ENCODE measurements at regions not wholly inside any gene's neighbourhood (a gene's known extent, or its start where the extent isn't known, plus 50 kb on each side); places are given as distances from the start of the nearest gene placed in this dataset.

GRCh38 chr15:81865850-81866537 lies 179.8 kb downstream of the MEX3B start:
- peaks cover 13% of the 10 kb centered on the region for H3K36me3 Mint-ChIP-seq
- ChIA-PET POLR2A (no interaction called here), CTCF (interaction anchor here (0.6 kb wide), 1 partner anchor 193 kb away, joined by 3 read pairs; no protein-coding TSS in a partner anchor)
- no peak overlapping the region for H3K4me3 Mint-ChIP-seq
- ATAC-seq (no peak), DNase-seq (ENCODE audit: low spot score) (no peak)
- TF ChIP-seq FOXP4 (CRISPR knock-in tag; IDR thresholded peaks at IDR 0.05) (no peak), FOXP1 (CRISPR knock-in tag; IDR thresholded peaks at IDR 0.05; ENCODE audit: borderline replicate concordance) (no peak), ZNF138 (CRISPR knock-in tag; conservative IDR thresholded peaks at IDR 0.05) (no peak), ZNF416 (CRISPR knock-in tag; IDR thresholded peaks at IDR 0.05) (no peak)
- H3K27ac Mint-ChIP-seq, result no peak overlapping the region
- 0 out of 2 replicates have a peak, but pooled peaks cover 7% of the 10 kb centered on the region for H3K9me3 Mint-ChIP-seq
- no peaks in the 10 kb centered on the region for H3K27me3 Mint-ChIP-seq (ENCODE audit: low read depth)
- peaks cover 20% of the 10 kb centered on the region for H3K4me1 Mint-ChIP-seq

DNA sequence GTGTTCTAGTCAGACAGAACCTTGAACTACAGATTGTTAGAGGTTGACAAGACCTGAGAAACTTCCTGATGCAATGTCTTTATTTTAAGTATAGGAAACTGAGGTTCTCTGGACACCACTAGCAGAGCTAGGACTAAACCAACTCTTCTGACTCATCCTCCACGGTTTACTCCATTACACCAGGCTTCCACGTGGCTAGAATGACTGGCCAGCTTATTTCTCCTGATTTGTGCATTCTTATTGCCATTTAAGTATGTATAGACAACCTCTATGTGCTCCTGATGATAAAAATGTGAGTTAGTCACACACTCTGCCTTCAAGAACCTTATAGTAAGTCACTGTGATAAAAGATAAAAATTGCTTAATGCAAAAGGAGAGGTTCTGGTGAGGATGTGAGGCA lies 182.7 kb downstream of the MEX3B start:
- ATAC-seq (no peak), DNase-seq (ENCODE audit: low spot score) (no peak)
- H3K9me3 Mint-ChIP-seq, result 0 out of 2 replicates have a peak, but pooled peaks cover 7% of the 10 kb centered on the region
- H3K36me3 Mint-ChIP-seq, result peaks cover 15% of the 10 kb centered on the region
- ChIA-PET POLR2A (no interaction called here), CTCF (interaction anchor here (0.6 kb wide), 1 partner anchor 67 kb away, joined by 3 read pairs; no protein-coding TSS in a partner anchor)
- H3K27ac Mint-ChIP-seq, result no peak overlapping the region
- peaks cover 9% of the 10 kb centered on the region; the same call in 1 of the 2 replicates for H3K4me1 Mint-ChIP-seq
- no peaks in the 10 kb centered on the region for H3K27me3 Mint-ChIP-seq (ENCODE audit: low read depth)
- TF ChIP-seq, protein P1, sequence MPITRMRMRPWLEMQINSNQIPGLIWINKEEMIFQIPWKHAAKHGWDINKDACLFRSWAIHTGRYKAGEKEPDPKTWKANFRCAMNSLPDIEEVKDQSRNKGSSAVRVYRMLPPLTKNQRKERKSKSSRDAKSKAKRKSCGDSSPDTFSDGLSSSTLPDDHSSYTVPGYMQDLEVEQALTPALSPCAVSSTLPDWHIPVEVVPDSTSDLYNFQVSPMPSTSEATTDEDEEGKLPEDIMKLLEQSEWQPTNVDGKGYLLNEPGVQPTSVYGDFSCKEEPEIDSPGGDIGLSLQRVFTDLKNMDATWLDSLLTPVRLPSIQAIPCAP (CRISPR knock-in tag; IDR thresholded peaks at IDR 0.05), result no peak
- no peak for TF ChIP-seq RORB (CRISPR knock-in tag; IDR thresholded peaks at IDR 0.05)
- no peak for TF ChIP-seq FOXJ3 (CRISPR knock-in tag; IDR thresholded peaks at IDR 0.05; ENCODE audit: borderline replicate concordance)
- no peak for TF ChIP-seq JUN (CRISPR knock-in tag; IDR thresholded peaks at IDR 0.05)
- no peak for TF ChIP-seq ZMAT4 (CRISPR knock-in tag; IDR thresholded peaks at IDR 0.05)
- no peak for TF ChIP-seq ZNF416 (CRISPR knock-in tag; IDR thresholded peaks at IDR 0.05)
- no peak overlapping the region for H3K4me3 Mint-ChIP-seq

- Mint-ChIP-seq H3K27ac (no peak overlapping the region), H3K4me3 (no peak overlapping the region), H3K4me1 (peaks cover 14% of the 10 kb centered on the region), H3K36me3 (peaks cover 23% of the 10 kb centered on the region), H3K9me3 (0 out of 2 replicates have a peak, but pooled peaks cover 7% of the 10 kb centered on the region), H3K27me3 (ENCODE audit: low read depth) (no peaks in the 10 kb centered on the region)
- DNase-seq (ENCODE audit: low spot score), result no peak
- CTCF ChIA-PET, result no interaction called here
- ATAC-seq, result no peak
- POLR2A ChIA-PET, result no interaction called here
- TF ChIP-seq HMGA2 (CRISPR knock-in tag; IDR thresholded peaks at IDR 0.05) (no peak), ZMAT4 (CRISPR knock-in tag; IDR thresholded peaks at IDR 0.05) (no peak), TEAD1 (CRISPR knock-in tag; IDR thresholded peaks at IDR 0.05) (no peak), NR1H2 (CRISPR knock-in tag; IDR thresholded peaks at IDR 0.05) (no peak), ETV6 (CRISPR knock-in tag; IDR thresholded peaks at IDR 0.05) (no peak), EMX1 (CRISPR knock-in tag; IDR thresholded peaks at IDR 0.05) (no peak)
- TF ChIP-seq, protein P2, sequence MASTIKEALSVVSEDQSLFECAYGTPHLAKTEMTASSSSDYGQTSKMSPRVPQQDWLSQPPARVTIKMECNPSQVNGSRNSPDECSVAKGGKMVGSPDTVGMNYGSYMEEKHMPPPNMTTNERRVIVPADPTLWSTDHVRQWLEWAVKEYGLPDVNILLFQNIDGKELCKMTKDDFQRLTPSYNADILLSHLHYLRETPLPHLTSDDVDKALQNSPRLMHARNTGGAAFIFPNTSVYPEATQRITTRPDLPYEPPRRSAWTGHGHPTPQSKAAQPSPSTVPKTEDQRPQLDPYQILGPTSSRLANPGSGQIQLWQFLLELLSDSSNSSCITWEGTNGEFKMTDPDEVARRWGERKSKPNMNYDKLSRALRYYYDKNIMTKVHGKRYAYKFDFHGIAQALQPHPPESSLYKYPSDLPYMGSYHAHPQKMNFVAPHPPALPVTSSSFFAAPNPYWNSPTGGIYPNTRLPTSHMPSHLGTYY (CRISPR knock-in tag; IDR thresholded peaks at IDR 0.05), result no peak
- TF ChIP-seq, protein P1 (CRISPR knock-in tag; IDR thresholded peaks at IDR 0.05), result no peak
- TF ChIP-seq, protein P3, sequence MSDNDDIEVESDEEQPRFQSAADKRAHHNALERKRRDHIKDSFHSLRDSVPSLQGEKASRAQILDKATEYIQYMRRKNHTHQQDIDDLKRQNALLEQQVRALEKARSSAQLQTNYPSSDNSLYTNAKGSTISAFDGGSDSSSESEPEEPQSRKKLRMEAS (CRISPR knock-in tag; IDR thresholded peaks at IDR 0.05), result no peak
- TF ChIP-seq, protein P4, sequence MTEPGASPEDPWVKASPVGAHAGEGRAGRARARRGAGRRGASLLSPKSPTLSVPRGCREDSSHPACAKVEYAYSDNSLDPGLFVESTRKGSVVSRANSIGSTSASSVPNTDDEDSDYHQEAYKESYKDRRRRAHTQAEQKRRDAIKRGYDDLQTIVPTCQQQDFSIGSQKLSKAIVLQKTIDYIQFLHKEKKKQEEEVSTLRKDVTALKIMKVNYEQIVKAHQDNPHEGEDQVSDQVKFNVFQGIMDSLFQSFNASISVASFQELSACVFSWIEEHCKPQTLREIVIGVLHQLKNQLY (CRISPR knock-in tag; IDR thresholded peaks at IDR 0.05), result no peak
These were observed 185.9 kb downstream of the MEX3B start for GRCh38 chr15:81859737-81860516.
